ENCODE measurements at regions not wholly inside any gene's neighbourhood (a gene's known extent, or its start where the extent isn't known, plus 50 kb on each side); places are given as distances from the start of the nearest gene placed in this dataset.

GRCh38 chr10:44300666-44301649 is 83.9 kb downstream of the CXCL12 start:
- peak; percentile 94 for DNase-seq (ENCODE audit: low read depth)

GRCh38 chr10:44298713-44299112 is 86.2 kb downstream of the CXCL12 start:
- DNase-seq (ENCODE audit: low read depth) = no peak

GRCh38 chr10:44297963-44298362 is 86.9 kb downstream of the CXCL12 start:
- no peak for DNase-seq (ENCODE audit: low read depth)

- no peak for DNase-seq (ENCODE audit: low read depth)
Measured at GRCh38 chr10:44295644-44296241, 89.2 kb downstream of the CXCL12 start.

GRCh38 chr10:44294726-44295412 is 90.0 kb downstream of the CXCL12 start:
- no peak for DNase-seq (ENCODE audit: low read depth)

DNA sequence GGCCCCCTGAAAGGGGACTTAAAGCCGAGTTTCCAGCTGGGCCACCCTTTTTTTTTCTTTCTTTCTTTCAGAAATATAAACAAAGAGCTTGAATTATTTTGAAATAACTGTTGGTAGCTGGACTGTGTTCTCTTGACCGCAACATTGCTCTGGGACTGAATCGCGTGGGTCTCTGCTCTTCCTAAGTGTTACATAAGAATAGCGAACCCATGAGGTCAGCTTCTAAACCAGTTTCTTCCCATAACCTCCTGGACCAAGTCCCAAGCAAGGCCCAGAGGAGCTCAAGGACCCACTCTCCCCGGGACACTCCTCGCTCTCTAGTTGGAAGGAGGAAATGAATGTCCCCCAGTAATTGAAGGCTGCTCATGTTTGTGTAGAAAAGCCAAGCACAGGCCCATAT is 91.1 kb downstream of the CXCL12 start:
- no peak for DNase-seq (ENCODE audit: low read depth)

GRCh38 chr10:44293306-44293778 is 91.6 kb downstream of the CXCL12 start:
- DNase-seq (ENCODE audit: low read depth) = no peak

GRCh38 chr10:44292390-44293002 is 92.4 kb downstream of the CXCL12 start:
- DNase-seq (ENCODE audit: low read depth) = no peak

GRCh38 chr10:44291091-44291490 is 93.8 kb downstream of the CXCL12 start:
- DNase-seq (ENCODE audit: low read depth) = no peak

- DNase-seq (ENCODE audit: low read depth) = no peak
Measured at GRCh38 chr10:44289125-44289524, 95.8 kb downstream of the CXCL12 start.

DNA sequence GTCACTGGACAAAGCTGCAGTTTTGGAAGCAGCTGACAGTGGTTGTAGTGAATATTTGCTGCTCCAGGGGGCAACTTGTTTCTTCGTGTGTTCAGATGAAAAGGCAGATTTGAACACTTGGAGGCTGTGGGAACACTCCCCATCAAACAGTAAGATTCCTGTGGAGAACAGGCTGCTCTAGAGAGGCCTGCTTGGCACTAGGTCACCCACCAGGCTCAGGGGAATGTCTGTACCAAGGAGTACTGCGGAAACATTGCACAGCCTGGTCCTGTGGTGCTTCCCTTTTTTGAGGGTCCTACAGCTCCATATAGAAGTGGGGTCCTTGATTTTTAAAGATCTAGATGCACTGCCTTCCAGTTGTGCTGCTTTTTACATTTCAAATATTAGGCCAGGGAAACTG is 97.5 kb downstream of the CXCL12 start:
- no peak for DNase-seq (ENCODE audit: low read depth)

- DNase-seq (ENCODE audit: low read depth) = no peak
Measured at GRCh38 chr10:44284198-44285084, 100.5 kb downstream of the CXCL12 start.

GRCh38 chr10:44282626-44283300 is 102.1 kb downstream of the CXCL12 start:
- no peak for DNase-seq (ENCODE audit: low read depth)

GRCh38 chr10:44281662-44282061 is 103.2 kb downstream of the CXCL12 start:
- no peak for DNase-seq (ENCODE audit: low read depth)

GRCh38 chr10:44281089-44281613 is 103.7 kb downstream of the CXCL12 start:
- no peak for DNase-seq (ENCODE audit: low read depth)

GRCh38 chr10:44280226-44281014 is 104.5 kb downstream of the CXCL12 start:
- DNase-seq (ENCODE audit: low read depth) = no peak

DNA sequence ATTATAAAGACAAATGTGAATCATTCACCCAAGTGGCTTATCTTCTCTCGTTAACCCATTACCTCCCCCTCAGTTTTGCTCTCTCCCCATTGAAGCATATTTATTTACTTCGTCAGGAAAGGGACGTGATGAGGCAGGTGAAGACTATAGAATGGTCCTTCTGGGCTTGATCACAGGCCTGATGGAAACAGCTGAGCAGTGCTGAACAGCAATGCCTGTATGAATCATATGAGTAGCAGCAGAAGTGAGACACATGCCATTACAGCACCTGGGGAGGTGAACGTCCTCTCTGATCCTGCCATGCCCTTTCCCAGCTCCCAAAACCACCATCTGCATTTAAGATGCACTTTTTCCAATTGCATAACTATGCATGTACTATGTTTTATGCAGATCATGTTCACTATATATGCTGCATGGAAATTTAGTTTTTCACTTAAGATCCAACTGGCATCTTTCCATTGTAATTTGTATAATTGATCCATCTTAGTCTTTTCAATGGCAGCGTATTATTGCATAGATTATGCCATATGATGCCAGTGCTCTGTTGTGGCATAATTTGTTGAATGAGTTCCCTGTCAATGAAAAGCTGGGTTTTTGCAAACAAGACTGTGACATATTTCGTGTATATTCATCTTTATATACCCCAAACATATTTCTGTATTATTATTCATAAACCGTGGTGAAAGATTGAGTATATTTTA is 105.3 kb downstream of the CXCL12 start:
- DNase-seq (ENCODE audit: low read depth) = no peak

DNA sequence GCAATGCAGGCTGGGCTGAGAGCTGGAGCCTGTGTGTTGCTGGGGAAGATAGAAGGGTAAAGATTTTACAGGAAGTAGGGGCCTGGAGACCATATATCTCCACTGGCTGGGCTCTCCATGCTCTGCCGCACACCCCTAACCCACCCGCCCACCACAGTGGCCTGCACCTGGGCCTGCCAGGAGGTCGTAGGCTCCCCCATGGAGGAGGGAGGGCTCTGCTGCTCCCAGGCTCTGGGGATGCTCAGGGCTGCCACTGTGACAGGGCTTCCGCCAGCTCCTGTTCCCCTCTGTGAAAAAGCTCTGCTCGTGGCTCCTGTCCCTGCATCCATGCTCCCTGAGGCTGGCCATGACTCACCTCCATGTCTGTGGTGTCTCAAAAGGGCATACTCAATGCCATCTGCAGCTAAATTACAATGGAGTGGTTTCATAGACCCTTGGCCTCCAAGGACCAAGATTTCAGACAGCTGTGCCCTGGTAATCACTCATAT is 106.0 kb downstream of the CXCL12 start:
- DNase-seq (ENCODE audit: low read depth) = no peak
